Transverse colon (tissue), 4 donors: ENCODE measurements at regions not wholly inside any gene's neighbourhood (a gene's known extent, or its start where the extent isn't known, plus 50 kb on each side); places are given as distances from the start of the nearest gene placed in this dataset.
"Not testable (repeated sequence)": the region's sequence is repeated elsewhere in the genome, so short reads cannot be mapped to it uniquely, and the experiment has no call there.

Source experiments
- DNase-seq: peaks from one replicate; pipeline ENCODE4 v3.0.0-alpha.2; 2019
- H3K27ac ChIP-seq, 4 donors: fragments of 200-600 bp; sonication (generic); 2 replicates each; pipeline ENCODE4 v1.5.1; 2016 to 2018; ENCODE audit warnings: inconsistent platforms in 4 of 4
- H3K27me3 ChIP-seq: fragments of 200-600 bp; sonication (generic); 2 replicates; pipeline ENCODE4 v1.5.1; 2017; ENCODE audit warnings: inconsistent platforms
- H3K36me3 ChIP-seq, 4 donors: fragments of 200-600 bp; sonication (generic); 2 replicates each; pipeline ENCODE4 v1.5.1; 2017 to 2019; ENCODE audit warnings: inconsistent platforms in 4 of 4
- H3K4me1 ChIP-seq, 4 donors: fragments of 200-600 bp; sonication (generic); 2 replicates each; pipeline ENCODE4 v1.5.1; 2017 to 2020; ENCODE audit warnings: inconsistent platforms in 4 of 4
- H3K4me3 ChIP-seq, 4 donors: fragments of 200-600 bp; sonication (generic); 1 replicate in 1 of 4; 2 replicates in 3 of 4; pipeline versions ENCODE4 v1.5.1 to v1.6.1; 2017 to 2019; ENCODE audit warnings: inconsistent platforms in 4 of 4
- H3K9me3 ChIP-seq, 2 donors: fragments of 200-600 bp; sonication (generic); 2 replicates each; pipeline ENCODE4 v1.5.1; 2017 to 2019; ENCODE audit warnings: inconsistent platforms in 2 of 2
- CTCF ChIP-seq, 5 experiments: fragments of 200-600 bp in 3 of 5; fragments of 450-650 bp in 2 of 5; sonication (generic) in 3 of 5; IDR thresholded peaks; 1 replicate in 2 of 5; 2 replicates in 3 of 5; pipeline ENCODE4 v1.5.1; 2016 to 2017; ENCODE audit warnings: antibody characterized with exemption in 5 of 5, inconsistent platforms in 3 of 5, mild to moderate bottlenecking in 2 of 5, moderate library complexity in 1 of 5
- EP300 ChIP-seq: sonication (generic); formaldehyde crosslinking; IDR thresholded peaks from one replicate; pipeline ENCODE4 v1.6.1; 2017; ENCODE audit warnings: antibody characterized with exemption, low read depth
- POLR2A ChIP-seq: fragments of 450-650 bp; IDR thresholded peaks from one replicate; pipeline ENCODE4 v1.6.1; 2016; ENCODE audit warnings: antibody characterized with exemption, mild to moderate bottlenecking, moderate library complexity
- POLR2AphosphoS5 ChIP-seq, 3 donors: sonication (generic); formaldehyde crosslinking; IDR thresholded peaks; one replicate each; pipeline ENCODE4 v1.6.1; 2016; ENCODE audit warnings: antibody characterized with exemption in 3 of 3
- WGBS, 2 donors: methylation state at CpG; one replicate each; pipeline ENCODE4 v1.1.5; 2018; ENCODE audit warnings: low coverage in 1 of 2; 5-methylcytosine and 5-hydroxymethylcytosine counted together
- in situ Hi-C, 4 donors: fragments of 200-750 bp; cut with MboI; loops; one replicate each; pipeline versions ENCODE4 v1.15.0 to v1.15.1; 2017; ENCODE audit warnings: low sequenced_read_pairs in 3 of 4, low pct_ligation_motif_present in 1 of 4, low pct_unique_long_range_greater_than_20kb in 1 of 4
- intact Hi-C: fragments of 100-400 bp; cut with DNase I; formaldehyde crosslinking; loops from one replicate; pipeline ENCODE4 v1.15.1; 2023; ENCODE audit warnings: low total_unique reads

GRCh38 chr5:145407300-145408047 lies 427.7 kb downstream of the PRELID2 start:
- no peak for DNase-seq
- no peaks in the 10 kb centered on the region for H3K4me1 ChIP-seq
- H3K27ac ChIP-seq: no peak overlapping the region
- no peak overlapping the region for H3K4me3 ChIP-seq
- H3K9me3 ChIP-seq: peaks cover 10 to 14% of the 10 kb centered on the region in 2 donors
- no peaks in the 10 kb centered on the region for H3K36me3 ChIP-seq
- TF ChIP-seq POLR2A (no peak), POLR2AphosphoS5 (IDR thresholded peaks at IDR 0.05) (no peak), EP300 (no peak), CTCF (IDR thresholded peaks at IDR 0.05) (no peak)
- WGBS, 2 donors: 77% methylated on average over 2 of the region's 2 CpGs; no CpG with 5 or more reads in 1 of the 2 donors
- in situ Hi-C loops: no loop called here
- intact Hi-C loops: no loop called here
- no peaks in the 10 kb centered on the region for H3K27me3 ChIP-seq

- intact Hi-C loops: no loop called here
- Histone ChIP-seq H3K27ac (no peak overlapping the region), H3K9me3 (peaks cover 0 to 4% of the 10 kb centered on the region in 2 donors), H3K4me3 (no peak overlapping the region), H3K36me3 (no peaks in the 10 kb centered on the region), H3K4me1 (no peaks in the 10 kb centered on the region), H3K27me3 (no peaks in the 10 kb centered on the region)
- DNase-seq: no peak
- in situ Hi-C loops: no loop called here
- TF ChIP-seq CTCF (IDR thresholded peaks at IDR 0.05): no peak
- WGBS, 2 donors: 92 to 98% methylated on average over 4 to 7 of the region's 7 CpGs
Measured at GRCh38 chr5:145403992-145404391, 431.1 kb downstream of the PRELID2 start.

- WGBS, 2 donors: 86 to 90% methylated on average over 1 of the region's 1 CpG
- DNase-seq: no peak
- no peaks in the 10 kb centered on the region for H3K4me1 ChIP-seq
- no peaks in the 10 kb centered on the region for H3K36me3 ChIP-seq
- no peak overlapping the region for H3K4me3 ChIP-seq
- no peak for TF ChIP-seq POLR2A
- TF ChIP-seq EP300: no peak
- TF ChIP-seq CTCF (IDR thresholded peaks at IDR 0.05): no peak
- no peak for TF ChIP-seq POLR2AphosphoS5 (IDR thresholded peaks at IDR 0.05)
- H3K27me3 ChIP-seq: no peaks in the 10 kb centered on the region
- no peak overlapping the region for H3K27ac ChIP-seq
- H3K9me3 ChIP-seq: no peaks in the 10 kb centered on the region
- intact Hi-C loops: no loop called here
- in situ Hi-C loops: no loop called here
Measured at GRCh38 chr5:145396888-145397287, 438.3 kb downstream of the PRELID2 start.

- H3K9me3 ChIP-seq, H3K4me1 ChIP-seq, DNase-seq, H3K4me3 ChIP-seq, intact Hi-C loops, H3K36me3 ChIP-seq, in situ Hi-C loops, H3K27ac ChIP-seq, H3K27me3 ChIP-seq: not testable (repeated sequence)
- 73 to 77% methylated on average over 6 to 7 of the region's 7 CpGs for WGBS, 2 donors
Measured at GRCh38 chr5:145395151-145395550, 440.0 kb downstream of the PRELID2 start.

- intact Hi-C loops: no loop called here
- Histone ChIP-seq H3K4me1 (no peaks in the 10 kb centered on the region), H3K4me3 (no peak overlapping the region), H3K27ac (no peak overlapping the region), H3K9me3 (no peaks in the 10 kb centered on the region), H3K27me3 (no peaks in the 10 kb centered on the region), H3K36me3 (no peaks in the 10 kb centered on the region)
- in situ Hi-C loops: no loop called here
- no peak for DNase-seq
- TF ChIP-seq POLR2A (no peak), POLR2AphosphoS5 (IDR thresholded peaks at IDR 0.05) (no peak), CTCF (IDR thresholded peaks at IDR 0.05) (no peak), EP300 (no peak)
- 70 to 80% methylated on average over 3 of the region's 3 CpGs for WGBS, 2 donors
Measured at GRCh38 chr5:145393426-145393825, 441.7 kb downstream of the PRELID2 start.
